OCI-LY7 (cell line): ENCODE measurements at regions not wholly inside any gene's neighbourhood (a gene's known extent, or its start where the extent isn't known, plus 50 kb on each side); places are given as distances from the start of the nearest gene placed in this dataset.

Experiments
- BruUV-seq: library from RNA; stranded (reverse); fragments of 400-500 nt; replicated peaks from 2 replicates; lab custom pipeline; 2021; lab: Mats Ljungman, UMichigan
- CTCF ChIA-PET: fragments of 300-600 bp; sonication (Branson Sonifier 250); formaldehyde crosslinking; loops from one replicate; lab custom pipeline; 2022; ENCODE audit warnings: antibody characterized with exemption; ENCODE audit not compliant: unreplicated experiment; lab: Charles Lee
- POLR2A ChIA-PET: fragments of 300-600 bp; sonication (Branson Sonifier 250); formaldehyde crosslinking; loops from one replicate; lab custom pipeline; 2022; ENCODE audit warnings: antibody characterized with exemption; lab: Charles Lee
- DNase-seq: peaks from one replicate; pipeline ENCODE4 v3.0.0-alpha.2; 2015; ENCODE audit warnings: low spot score
- H2AFZ ChIP-seq: fragments of 200-600 bp; sonication (generic), shearing (Covaris generic); 2 replicates; pipeline ENCODE4 v1.6.1; 2014; ENCODE audit warnings: mild to moderate bottlenecking, antibody characterized with exemption, low read length, moderate library complexity
- H3K27ac ChIP-seq: fragments of 200-600 bp; sonication (generic); 2 replicates; pipeline ENCODE4 v1.5.1; 2014; ENCODE audit warnings: mixed run types, low read depth, mild to moderate bottlenecking, moderate library complexity, low read length, inconsistent platforms; ENCODE audit not compliant: poor library complexity, severe bottlenecking
- H3K36me3 ChIP-seq: fragments of 200-600 bp; sonication (generic); 2 replicates; pipeline ENCODE4 v1.6.1; 2014; ENCODE audit warnings: mild to moderate bottlenecking, antibody characterized with exemption, low read length, moderate library complexity, mixed read lengths; ENCODE audit not compliant: insufficient read depth
- H3K4me1 ChIP-seq: fragments of 200-600 bp; sonication (generic); 2 replicates; pipeline ENCODE4 v1.5.1; 2014; ENCODE audit warnings: mild to moderate bottlenecking, low read length; ENCODE audit not compliant: insufficient read depth, poor library complexity, severe bottlenecking
- H3K4me2 ChIP-seq: fragments of 200-600 bp; sonication (generic); 2 replicates; pipeline ENCODE4 v1.6.1; 2014; ENCODE audit warnings: mild to moderate bottlenecking, low read length
- H3K4me3 ChIP-seq: fragments of 200-600 bp; sonication (generic); 2 replicates; pipeline ENCODE4 v1.5.1; 2014; ENCODE audit warnings: mild to moderate bottlenecking, low read depth, low read length; ENCODE audit not compliant: poor library complexity, severe bottlenecking
- H3K79me2 ChIP-seq: fragments of 200-600 bp; sonication (generic); 2 replicates; pipeline ENCODE4 v1.6.1; 2016; ENCODE audit warnings: low read depth, mild to moderate bottlenecking, low read length, moderate library complexity, mixed read lengths; ENCODE audit not compliant: insufficient read depth
- H3K9me2 ChIP-seq: fragments of 200-600 bp; sonication (generic); 2 replicates; pipeline ENCODE4 v1.6.1; 2016; ENCODE audit warnings: mild to moderate bottlenecking, low read length, mixed read lengths; ENCODE audit not compliant: insufficient read depth
- H3K9me3 ChIP-seq: fragments of 200-600 bp; sonication (generic); 2 replicates; pipeline ENCODE4 v1.6.1; 2014; ENCODE audit warnings: mild to moderate bottlenecking, mixed run types, low read length, mixed read lengths
- H4K20me1 ChIP-seq: fragments of 200-600 bp; sonication (generic); 2 replicates; pipeline ENCODE4 v1.6.1; 2014; ENCODE audit warnings: mild to moderate bottlenecking, antibody characterized with exemption, low read length, moderate library complexity, mixed read lengths; ENCODE audit not compliant: insufficient read depth
- CTCF ChIP-seq: fragments of 200-600 bp; sonication (generic); conservative IDR thresholded peaks from 2 replicates; pipeline ENCODE4 v1.5.1; 2014; ENCODE audit warnings: mild to moderate bottlenecking, antibody characterized with exemption, low read length, moderate library complexity, mixed read lengths
- EZH2phosphoT487 ChIP-seq: fragments of 200-600 bp; sonication (generic); IDR thresholded peaks from 2 replicates; pipeline ENCODE4 v1.6.1; 2018; ENCODE audit warnings: low read depth, borderline replicate concordance, mild to moderate bottlenecking, mixed run types, antibody characterized with exemption, low read length, moderate library complexity, mixed read lengths
- intact Hi-C: fragments of 100-400 bp; cut with micrococcal nuclease; formaldehyde crosslinking; loops from one replicate; pipeline ENCODE4 v1.10.0; 2022; ENCODE audit not compliant: unreplicated experiment

GRCh38 chr3:115375362-115375761 lies 228.3 kb upstream of the ZBTB20 start:
- no peak for DNase-seq
- BruUV-seq: no TSS peak
- H3K27ac ChIP-seq: no peak overlapping the region
- no peaks in the 10 kb centered on the region for H3K9me2 ChIP-seq
- H4K20me1 ChIP-seq: no peaks in the 10 kb centered on the region
- ChIA-PET POLR2A (no interaction called here), CTCF (no interaction called here)
- no peaks in the 10 kb centered on the region for H3K79me2 ChIP-seq
- no peaks in the 10 kb centered on the region for H3K9me3 ChIP-seq
- no peak overlapping the region for H2AFZ ChIP-seq
- H3K4me2 ChIP-seq: no peak overlapping the region
- H3K4me1 ChIP-seq: no peaks in the 10 kb centered on the region
- H3K4me3 ChIP-seq: no peak overlapping the region
- H3K36me3 ChIP-seq: no peaks in the 10 kb centered on the region
- intact Hi-C loops: no loop called here
- TF ChIP-seq CTCF (no peak), EZH2phosphoT487 (no peak)

GRCh38 chr3:115380883-115381572 lies 233.9 kb upstream of the ZBTB20 start:
- no peaks in the 10 kb centered on the region for H3K9me3 ChIP-seq
- intact Hi-C loops: no loop called here
- POLR2A ChIA-PET: no interaction called here
- H4K20me1 ChIP-seq: no peaks in the 10 kb centered on the region
- H2AFZ ChIP-seq: no peak overlapping the region
- no peak overlapping the region for H3K4me3 ChIP-seq
- no peak overlapping the region for H3K27ac ChIP-seq
- CTCF ChIA-PET: no interaction called here
- no peaks in the 10 kb centered on the region for H3K36me3 ChIP-seq
- H3K9me2 ChIP-seq: no peaks in the 10 kb centered on the region
- no peak for DNase-seq
- H3K4me2 ChIP-seq: no peak overlapping the region
- BruUV-seq: no TSS peak
- no peaks in the 10 kb centered on the region for H3K4me1 ChIP-seq
- TF ChIP-seq CTCF (no peak; the same call in 1 of the 2 replicates), EZH2phosphoT487 (no peak)
- H3K79me2 ChIP-seq: no peaks in the 10 kb centered on the region

- Histone ChIP-seq H3K9me2 (no peaks in the 10 kb centered on the region), H3K27ac (no peak overlapping the region), H3K4me3 (no peak overlapping the region), H3K4me2 (no peak overlapping the region), H3K4me1 (no peaks in the 10 kb centered on the region), H2AFZ (no peak overlapping the region), H3K36me3 (no peaks in the 10 kb centered on the region), H4K20me1 (no peaks in the 10 kb centered on the region), H3K9me3 (no peaks in the 10 kb centered on the region), H3K79me2 (no peaks in the 10 kb centered on the region)
- intact Hi-C loops: no loop called here
- POLR2A ChIA-PET: no interaction called here
- CTCF ChIA-PET: no interaction called here
- BruUV-seq: no TSS peak
- TF ChIP-seq EZH2phosphoT487 (no peak), CTCF (no peak)
- DNase-seq: no peak
These were observed 234.5 kb upstream of the ZBTB20 start for GRCh38 chr3:115381573-115381912.
